ENCODE measurements at regions not wholly inside any gene's neighbourhood (a gene's known extent, or its start where the extent isn't known, plus 50 kb on each side); places are given as distances from the start of the nearest gene placed in this dataset.
"Not testable (repeated sequence)": the region's sequence is repeated elsewhere in the genome, so short reads cannot be mapped to it uniquely, and the experiment has no call there.

GRCh38 chr1:177411381-177411780 lies 240.6 kb downstream of the BRINP2 start:
- no peaks in the 10 kb centered on the region for H3K9me3 ChIP-seq (ENCODE audit: insufficient read depth, low read depth)
- H3K4me1 ChIP-seq (replicated peaks; ENCODE audit: insufficient read depth): no peaks in the 10 kb centered on the region
- H3K9me2 ChIP-seq (ENCODE audit: insufficient read depth): no peaks in the 10 kb centered on the region
- no peak overlapping the region for H2AFZ ChIP-seq
- intact Hi-C loops (cut with micrococcal nuclease; ENCODE audit: unreplicated experiment): no loop called here
- H3K4me2 ChIP-seq: no peak overlapping the region
- no peaks in the 10 kb centered on the region for H3K79me2 ChIP-seq (ENCODE audit: low read depth)
- H3K27me3 ChIP-seq (ENCODE audit: insufficient read depth, low read depth): peaks cover 6% of the 10 kb centered on the region; the same call in 1 of the 2 replicates
- H3F3A ChIP-seq (ENCODE audit: insufficient read depth, low read depth): no peaks in the 10 kb centered on the region
- no peak for DNase-seq
- no peaks in the 10 kb centered on the region for H3K36me3 ChIP-seq (ENCODE audit: low read depth)
- no peaks in the 10 kb centered on the region for H4K20me1 ChIP-seq (ENCODE audit: insufficient read depth)
- H3K27ac ChIP-seq: no peak overlapping the region
- CTCF ChIA-PET: no interaction called here
- H3K4me3 ChIP-seq: no peak overlapping the region
- POLR2A ChIA-PET (ENCODE audit: unreplicated experiment): no interaction called here
- TF ChIP-seq EZH2 (IDR thresholded peaks at IDR 0.05; ENCODE audit: low read depth) (no peak), CTCF (conservative IDR thresholded peaks at IDR 0.05) (no peak)
- BruUV-seq (replicated peaks): no TSS peak

GRCh38 chr1:177410179-177410766 lies 239.5 kb downstream of the BRINP2 start:
- H3K9me2 ChIP-seq (ENCODE audit: insufficient read depth): no peaks in the 10 kb centered on the region
- H4K20me1 ChIP-seq (ENCODE audit: insufficient read depth): no peaks in the 10 kb centered on the region
- no peaks in the 10 kb centered on the region for H3F3A ChIP-seq (ENCODE audit: insufficient read depth, low read depth)
- H3K27me3 ChIP-seq (ENCODE audit: insufficient read depth, low read depth): peaks cover 6% of the 10 kb centered on the region; the same call in 1 of the 2 replicates
- no peaks in the 10 kb centered on the region for H3K36me3 ChIP-seq (ENCODE audit: low read depth)
- BruUV-seq (replicated peaks): no TSS peak
- H3K4me1 ChIP-seq (replicated peaks; ENCODE audit: insufficient read depth): no peaks in the 10 kb centered on the region
- H2AFZ ChIP-seq: no peak overlapping the region
- TF ChIP-seq EZH2 (IDR thresholded peaks at IDR 0.05; ENCODE audit: low read depth) (no peak), CTCF (conservative IDR thresholded peaks at IDR 0.05) (no peak)
- no peak overlapping the region for H3K4me3 ChIP-seq
- no peaks in the 10 kb centered on the region for H3K79me2 ChIP-seq (ENCODE audit: low read depth)
- no peaks in the 10 kb centered on the region for H3K9me3 ChIP-seq (ENCODE audit: insufficient read depth, low read depth)
- ChIA-PET CTCF (no interaction called here), POLR2A (ENCODE audit: unreplicated experiment) (no interaction called here)
- intact Hi-C loops (cut with micrococcal nuclease; ENCODE audit: unreplicated experiment): no loop called here
- no peak overlapping the region for H3K27ac ChIP-seq
- H3K4me2 ChIP-seq: no peak overlapping the region
- DNase-seq: no peak

GRCh38 chr1:177406323-177406722 lies 235.6 kb downstream of the BRINP2 start:
- H3K4me3 ChIP-seq; POLR2A ChIA-PET (ENCODE audit: unreplicated experiment); H3K4me1 ChIP-seq (replicated peaks; ENCODE audit: insufficient read depth); H3K79me2 ChIP-seq (ENCODE audit: low read depth); H3K36me3 ChIP-seq (ENCODE audit: low read depth); H3K4me2 ChIP-seq; H2AFZ ChIP-seq; H3K27me3 ChIP-seq (ENCODE audit: insufficient read depth, low read depth); H3K9me3 ChIP-seq (ENCODE audit: insufficient read depth, low read depth); H3K27ac ChIP-seq; H4K20me1 ChIP-seq (ENCODE audit: insufficient read depth); H3F3A ChIP-seq (ENCODE audit: insufficient read depth, low read depth); DNase-seq; CTCF ChIA-PET; BruUV-seq (replicated peaks); intact Hi-C loops (cut with micrococcal nuclease; ENCODE audit: unreplicated experiment); H3K9me2 ChIP-seq (ENCODE audit: insufficient read depth): not testable (repeated sequence)

GRCh38 chr1:177392336-177392735 lies 221.6 kb downstream of the BRINP2 start:
- Histone ChIP-seq H3K4me2 (no peak overlapping the region), H3K9me3 (ENCODE audit: insufficient read depth, low read depth) (no peaks in the 10 kb centered on the region), H3K27ac (no peak overlapping the region), H3K4me1 (replicated peaks; ENCODE audit: insufficient read depth) (no peaks in the 10 kb centered on the region), H3K9me2 (ENCODE audit: insufficient read depth) (no peaks in the 10 kb centered on the region; the same call in 1 of the 2 replicates), H3K36me3 (ENCODE audit: low read depth) (no peaks in the 10 kb centered on the region), H3F3A (ENCODE audit: insufficient read depth, low read depth) (no peaks in the 10 kb centered on the region), H2AFZ (no peak overlapping the region), H4K20me1 (ENCODE audit: insufficient read depth) (no peaks in the 10 kb centered on the region; the same call in 1 of the 2 replicates), H3K4me3 (no peak overlapping the region), H3K27me3 (ENCODE audit: insufficient read depth, low read depth) (no peaks in the 10 kb centered on the region), H3K79me2 (ENCODE audit: low read depth) (no peaks in the 10 kb centered on the region)
- ChIA-PET CTCF (no interaction called here), POLR2A (ENCODE audit: unreplicated experiment) (interaction anchor here (0.6 kb wide), 1 partner anchor 326 kb away, joined by 3 read pairs; no protein-coding TSS in a partner anchor)
- TF ChIP-seq EZH2 (IDR thresholded peaks at IDR 0.05; ENCODE audit: low read depth) (no peak), CTCF (conservative IDR thresholded peaks at IDR 0.05) (no peak)
- no TSS peak for BruUV-seq (replicated peaks)
- no peak for DNase-seq
- intact Hi-C loops (cut with micrococcal nuclease; ENCODE audit: unreplicated experiment): no loop called here

Measured in PC-9 (cell line).